Esophagus muscularis mucosa (tissue), 4 donors: ENCODE measurements at regions not wholly inside any gene's neighbourhood (a gene's known extent, or its start where the extent isn't known, plus 50 kb on each side); places are given as distances from the start of the nearest gene placed in this dataset.

Source experiments
- EP300 ChIP-seq: sonication (generic); formaldehyde crosslinking; IDR thresholded peaks from one replicate; pipeline ENCODE4 v1.6.1; 2017; ENCODE audit warnings: antibody characterized with exemption
- POLR2A ChIP-seq: fragments of 450-650 bp; IDR thresholded peaks from one replicate; pipeline ENCODE4 v1.6.1; 2017; ENCODE audit warnings: antibody characterized with exemption, moderate library complexity, mild to moderate bottlenecking, low read depth
- POLR2AphosphoS5 ChIP-seq, 2 donors: sonication (generic); formaldehyde crosslinking; IDR thresholded peaks; one replicate each; pipeline ENCODE4 v1.6.1; 2017; ENCODE audit warnings: antibody characterized with exemption in 2 of 2
- TF ChIP-seq, protein P1 (sequence below), 3 experiments: fragments of 200-600 bp in 2 of 3; fragments of 450-650 bp in 1 of 3; sonication (generic) in 2 of 3; IDR thresholded peaks; one replicate each; pipeline ENCODE4 v1.5.1; 2017 to 2019; ENCODE audit warnings: antibody characterized with exemption in 3 of 3, mild to moderate bottlenecking in 2 of 3, moderate library complexity in 1 of 3

DNA sequence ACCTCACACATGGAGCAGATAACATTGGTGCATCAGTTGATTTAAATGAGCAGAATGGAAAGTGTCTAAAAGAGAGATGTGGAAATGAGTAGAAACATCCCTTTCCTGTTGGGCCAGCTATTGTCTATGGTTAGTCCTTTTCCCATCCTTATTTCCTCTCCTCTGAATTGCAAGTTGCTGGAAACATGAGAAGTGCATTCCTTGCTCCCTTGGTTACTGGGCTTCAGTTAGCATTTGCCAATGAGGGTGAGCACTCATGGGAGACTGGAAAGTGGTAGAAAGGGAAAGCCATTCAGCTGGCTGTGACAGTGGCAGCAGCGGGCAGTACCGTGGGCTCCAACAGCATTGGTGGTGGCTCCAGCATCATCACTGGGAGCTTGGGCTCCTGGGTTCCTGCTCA, 96.0 kb upstream of the IGFBP7 start:
- TF ChIP-seq EP300 (no peak), POLR2A (no peak), POLR2AphosphoS5 (IDR thresholded peaks at IDR 0.05) (no peak)
- TF ChIP-seq, protein P1, sequence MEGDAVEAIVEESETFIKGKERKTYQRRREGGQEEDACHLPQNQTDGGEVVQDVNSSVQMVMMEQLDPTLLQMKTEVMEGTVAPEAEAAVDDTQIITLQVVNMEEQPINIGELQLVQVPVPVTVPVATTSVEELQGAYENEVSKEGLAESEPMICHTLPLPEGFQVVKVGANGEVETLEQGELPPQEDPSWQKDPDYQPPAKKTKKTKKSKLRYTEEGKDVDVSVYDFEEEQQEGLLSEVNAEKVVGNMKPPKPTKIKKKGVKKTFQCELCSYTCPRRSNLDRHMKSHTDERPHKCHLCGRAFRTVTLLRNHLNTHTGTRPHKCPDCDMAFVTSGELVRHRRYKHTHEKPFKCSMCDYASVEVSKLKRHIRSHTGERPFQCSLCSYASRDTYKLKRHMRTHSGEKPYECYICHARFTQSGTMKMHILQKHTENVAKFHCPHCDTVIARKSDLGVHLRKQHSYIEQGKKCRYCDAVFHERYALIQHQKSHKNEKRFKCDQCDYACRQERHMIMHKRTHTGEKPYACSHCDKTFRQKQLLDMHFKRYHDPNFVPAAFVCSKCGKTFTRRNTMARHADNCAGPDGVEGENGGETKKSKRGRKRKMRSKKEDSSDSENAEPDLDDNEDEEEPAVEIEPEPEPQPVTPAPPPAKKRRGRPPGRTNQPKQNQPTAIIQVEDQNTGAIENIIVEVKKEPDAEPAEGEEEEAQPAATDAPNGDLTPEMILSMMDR (IDR thresholded peaks at IDR 0.05), result no peak
